HepG2 (cell line): ENCODE measurements at regions not wholly inside any gene's neighbourhood (a gene's known extent, or its start where the extent isn't known, plus 50 kb on each side); places are given as distances from the start of the nearest gene placed in this dataset.

ENCODE experiments used
- ELF4 ChIP-seq: sonication (generic); formaldehyde crosslinking; IDR thresholded peaks from 2 replicates; pipeline ENCODE4 v1.5.0; 2020; ENCODE audit warnings: missing genetic modification reagents, mild to moderate bottlenecking, moderate library complexity, borderline replicate concordance
- JUNB ChIP-seq: sonication (generic); formaldehyde crosslinking; IDR thresholded peaks from 2 replicates; pipeline ENCODE4 v1.8.0; 2022; ENCODE audit warnings: missing genetic modification reagents, mild to moderate bottlenecking, borderline replicate concordance
- NCOA2 ChIP-seq: sonication (generic); formaldehyde crosslinking; IDR thresholded peaks from 2 replicates; pipeline ENCODE4 v1.8.0; 2022; ENCODE audit warnings: inconsistent platforms
- TAF1 ChIP-seq: sonication (generic); formaldehyde crosslinking; IDR thresholded peaks from 2 replicates; pipeline ENCODE4 v1.4.0; 2020; ENCODE audit warnings: missing genetic modification reagents
- YY1 ChIP-seq: IDR thresholded peaks from 2 replicates; pipeline ENCODE4 v1.6.1; 2011; ENCODE audit warnings: low read length, low read depth, moderate library complexity, mild to moderate bottlenecking; ENCODE audit not compliant: insufficient read depth, insufficient replicate concordance
- ZNF558 ChIP-seq: sonication (generic); formaldehyde crosslinking; IDR thresholded peaks from 2 replicates; pipeline ENCODE4 v1.9.0; 2022; ENCODE audit warnings: mild to moderate bottlenecking, missing genetic modification reagents, borderline replicate concordance

DNA sequence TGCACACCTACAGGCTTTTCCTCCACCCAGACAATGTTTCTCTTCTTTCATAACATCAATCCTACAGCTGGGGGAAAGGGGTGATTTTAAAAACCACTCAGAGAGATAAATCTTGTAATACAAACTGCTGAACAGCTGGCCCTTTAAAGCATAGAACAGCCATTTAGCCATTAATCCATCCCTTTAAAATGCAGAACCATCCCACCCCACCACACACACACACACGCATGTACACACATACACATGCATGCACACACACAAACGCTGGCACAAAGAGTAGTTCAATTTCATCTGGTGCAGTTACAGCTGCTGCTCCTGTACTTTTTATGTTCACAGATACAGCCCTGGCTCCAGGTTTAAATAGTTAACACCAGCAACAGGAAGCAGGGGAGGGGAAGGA is 426.1 kb downstream of the MID1IP1 start:
- TF ChIP-seq NCOA2 (CRISPR knock-in tag) (no peak), TAF1 (CRISPR knock-in tag) (no peak), ZNF558 (CRISPR knock-in tag) (no peak), ELF4 (no peak), JUNB (CRISPR knock-in tag) (no peak), YY1 (no peak)
